Thyroid gland (tissue), 4 donors: ENCODE measurements at regions not wholly inside any gene's neighbourhood (a gene's known extent, or its start where the extent isn't known, plus 50 kb on each side); places are given as distances from the start of the nearest gene placed in this dataset.

Experiments used
- POLR2A ChIP-seq, 2 donors: fragments of 450-650 bp; IDR thresholded peaks; one replicate each; pipeline ENCODE4 v1.6.1; 2017; ENCODE audit warnings: antibody characterized with exemption in 2 of 2, mild to moderate bottlenecking in 2 of 2, moderate library complexity in 1 of 2
- TF ChIP-seq, protein P1 (sequence below), 6 experiments: fragments of 200-600 bp in 3 of 6; fragments of 450-650 bp in 3 of 6; sonication (generic) in 3 of 6; IDR thresholded peaks; one replicate each; pipeline ENCODE4 v1.5.1; 2016 to 2019; ENCODE audit warnings: antibody characterized with exemption in 6 of 6, mild to moderate bottlenecking in 2 of 6, inconsistent platforms in 1 of 6, moderate library complexity in 1 of 6

DNA sequence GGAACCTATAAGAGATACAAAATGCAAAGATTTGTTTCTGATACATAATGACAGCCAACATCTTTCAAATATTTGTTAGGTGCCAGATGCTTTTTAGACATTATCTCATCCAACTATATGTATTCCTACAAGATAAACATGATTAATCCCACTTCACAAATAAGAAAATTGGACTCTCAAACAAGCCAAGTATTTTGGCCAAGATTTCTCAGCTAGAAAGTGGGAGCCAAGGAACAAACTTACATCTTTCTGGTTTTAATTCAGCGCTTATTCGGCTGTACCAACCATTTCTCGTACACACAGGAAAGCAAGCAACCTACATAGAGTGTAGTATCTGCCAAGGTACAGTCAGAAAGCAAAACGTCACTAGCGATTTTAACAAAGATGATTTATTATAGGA is 85.7 kb upstream of the SERP2 start:
- TF ChIP-seq, protein P1, sequence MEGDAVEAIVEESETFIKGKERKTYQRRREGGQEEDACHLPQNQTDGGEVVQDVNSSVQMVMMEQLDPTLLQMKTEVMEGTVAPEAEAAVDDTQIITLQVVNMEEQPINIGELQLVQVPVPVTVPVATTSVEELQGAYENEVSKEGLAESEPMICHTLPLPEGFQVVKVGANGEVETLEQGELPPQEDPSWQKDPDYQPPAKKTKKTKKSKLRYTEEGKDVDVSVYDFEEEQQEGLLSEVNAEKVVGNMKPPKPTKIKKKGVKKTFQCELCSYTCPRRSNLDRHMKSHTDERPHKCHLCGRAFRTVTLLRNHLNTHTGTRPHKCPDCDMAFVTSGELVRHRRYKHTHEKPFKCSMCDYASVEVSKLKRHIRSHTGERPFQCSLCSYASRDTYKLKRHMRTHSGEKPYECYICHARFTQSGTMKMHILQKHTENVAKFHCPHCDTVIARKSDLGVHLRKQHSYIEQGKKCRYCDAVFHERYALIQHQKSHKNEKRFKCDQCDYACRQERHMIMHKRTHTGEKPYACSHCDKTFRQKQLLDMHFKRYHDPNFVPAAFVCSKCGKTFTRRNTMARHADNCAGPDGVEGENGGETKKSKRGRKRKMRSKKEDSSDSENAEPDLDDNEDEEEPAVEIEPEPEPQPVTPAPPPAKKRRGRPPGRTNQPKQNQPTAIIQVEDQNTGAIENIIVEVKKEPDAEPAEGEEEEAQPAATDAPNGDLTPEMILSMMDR (IDR thresholded peaks at IDR 0.05) = no peak
- TF ChIP-seq POLR2A (IDR thresholded peaks at IDR 0.05) = no peak
